ENCODE measurements at regions not wholly inside any gene's neighbourhood (a gene's known extent, or its start where the extent isn't known, plus 50 kb on each side); places are given as distances from the start of the nearest gene placed in this dataset.

- intact Hi-C loops (cut with micrococcal nuclease), result no loop called here
- CTCF ChIA-PET, result no interaction called here
- Mint-ChIP-seq H3K4me1 (ENCODE audit: insufficient read depth, unreplicated experiment) (no peaks in the 10 kb centered on the region), H3K36me3 (ENCODE audit: insufficient read depth, unreplicated experiment) (no peaks in the 10 kb centered on the region), H3K27me3 (ENCODE audit: insufficient read depth, unreplicated experiment) (no peaks in the 10 kb centered on the region), H3K9me3 (ENCODE audit: unreplicated experiment) (peaks cover 5% of the 10 kb centered on the region), H3K4me3 (ENCODE audit: unreplicated experiment) (no peak overlapping the region), H3K27ac (ENCODE audit: low read depth, unreplicated experiment) (no peak overlapping the region)
- no TSS peak for BruUV-seq (replicated peaks)
- DNase-seq (ENCODE audit: unreplicated experiment), result no peak
- POLR2A ChIA-PET, result no interaction called here
- TF ChIP-seq, protein P1, sequence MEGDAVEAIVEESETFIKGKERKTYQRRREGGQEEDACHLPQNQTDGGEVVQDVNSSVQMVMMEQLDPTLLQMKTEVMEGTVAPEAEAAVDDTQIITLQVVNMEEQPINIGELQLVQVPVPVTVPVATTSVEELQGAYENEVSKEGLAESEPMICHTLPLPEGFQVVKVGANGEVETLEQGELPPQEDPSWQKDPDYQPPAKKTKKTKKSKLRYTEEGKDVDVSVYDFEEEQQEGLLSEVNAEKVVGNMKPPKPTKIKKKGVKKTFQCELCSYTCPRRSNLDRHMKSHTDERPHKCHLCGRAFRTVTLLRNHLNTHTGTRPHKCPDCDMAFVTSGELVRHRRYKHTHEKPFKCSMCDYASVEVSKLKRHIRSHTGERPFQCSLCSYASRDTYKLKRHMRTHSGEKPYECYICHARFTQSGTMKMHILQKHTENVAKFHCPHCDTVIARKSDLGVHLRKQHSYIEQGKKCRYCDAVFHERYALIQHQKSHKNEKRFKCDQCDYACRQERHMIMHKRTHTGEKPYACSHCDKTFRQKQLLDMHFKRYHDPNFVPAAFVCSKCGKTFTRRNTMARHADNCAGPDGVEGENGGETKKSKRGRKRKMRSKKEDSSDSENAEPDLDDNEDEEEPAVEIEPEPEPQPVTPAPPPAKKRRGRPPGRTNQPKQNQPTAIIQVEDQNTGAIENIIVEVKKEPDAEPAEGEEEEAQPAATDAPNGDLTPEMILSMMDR (IDR thresholded peaks at IDR 0.05; ENCODE audit: unreplicated experiment), result no peak
These were observed 939.6 kb upstream of the CNTNAP5 start for GRCh38 chr2:123085484-123085883.

DNA sequence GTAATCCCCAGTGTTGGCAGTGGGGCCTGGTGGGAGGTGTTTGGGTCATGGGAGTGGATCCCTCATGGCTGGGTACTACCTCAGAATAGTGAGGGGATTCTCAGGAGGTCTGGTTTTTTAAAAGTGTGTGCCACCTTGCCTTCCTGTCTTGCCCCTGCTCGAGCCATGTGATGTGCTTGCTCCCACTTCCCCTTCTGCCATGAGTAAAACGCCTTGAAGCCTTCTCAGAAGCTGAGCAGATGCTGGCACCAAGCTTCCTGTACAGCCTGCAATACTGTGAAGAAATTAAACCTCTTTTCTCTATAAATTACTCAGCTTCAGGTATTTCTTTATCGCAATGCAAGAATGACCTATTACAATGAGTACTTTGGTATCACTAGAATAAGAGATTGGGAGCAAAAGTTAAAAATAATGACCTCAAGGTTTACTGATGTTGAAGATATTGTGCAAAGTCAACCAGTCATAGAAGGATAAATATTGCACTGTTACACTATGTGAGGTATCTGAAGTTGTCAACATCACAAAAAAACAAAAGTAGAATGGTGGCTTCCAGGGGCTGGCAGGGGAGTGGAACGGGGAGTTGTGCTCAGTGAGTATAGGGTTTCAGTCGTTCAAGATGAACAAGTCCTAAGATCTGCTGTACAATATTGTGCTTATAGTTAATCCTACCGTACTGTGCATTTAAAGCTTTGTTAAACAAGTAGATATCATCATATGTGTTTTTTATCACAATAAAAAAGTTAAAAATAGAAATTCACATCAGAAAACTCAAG lies 938.3 kb upstream of the CNTNAP5 start:
- Mint-ChIP-seq H3K27ac (ENCODE audit: low read depth, unreplicated experiment) (no peak overlapping the region), H3K9me3 (ENCODE audit: unreplicated experiment) (peaks cover 5% of the 10 kb centered on the region), H3K4me3 (ENCODE audit: unreplicated experiment) (no peak overlapping the region), H3K27me3 (ENCODE audit: insufficient read depth, unreplicated experiment) (no peaks in the 10 kb centered on the region), H3K4me1 (ENCODE audit: insufficient read depth, unreplicated experiment) (no peaks in the 10 kb centered on the region), H3K36me3 (ENCODE audit: insufficient read depth, unreplicated experiment) (no peaks in the 10 kb centered on the region)
- no TSS peak for BruUV-seq (replicated peaks)
- POLR2A ChIA-PET, result no interaction called here
- DNase-seq (ENCODE audit: unreplicated experiment), result no peak
- TF ChIP-seq, protein P1 (IDR thresholded peaks at IDR 0.05; ENCODE audit: unreplicated experiment), result no peak
- CTCF ChIA-PET, result no interaction called here
- intact Hi-C loops (cut with micrococcal nuclease), result no loop called here

GRCh38 chr2:123091471-123091870 lies 933.6 kb upstream of the CNTNAP5 start:
- Mint-ChIP-seq H3K4me3 (ENCODE audit: unreplicated experiment) (no peak overlapping the region), H3K27ac (ENCODE audit: low read depth, unreplicated experiment) (no peak overlapping the region), H3K4me1 (ENCODE audit: insufficient read depth, unreplicated experiment) (no peaks in the 10 kb centered on the region), H3K27me3 (ENCODE audit: insufficient read depth, unreplicated experiment) (no peaks in the 10 kb centered on the region), H3K36me3 (ENCODE audit: insufficient read depth, unreplicated experiment) (no peaks in the 10 kb centered on the region), H3K9me3 (ENCODE audit: unreplicated experiment) (peaks cover 5% of the 10 kb centered on the region)
- CTCF ChIA-PET, result interaction anchor here (0.7 kb wide), 1 partner anchor 924 kb away, joined by 3 read pairs; no protein-coding TSS in a partner anchor
- no TSS peak for BruUV-seq (replicated peaks)
- POLR2A ChIA-PET, result no interaction called here
- TF ChIP-seq, protein P1 (IDR thresholded peaks at IDR 0.05; ENCODE audit: unreplicated experiment), result no peak
- intact Hi-C loops (cut with micrococcal nuclease), result no loop called here
- DNase-seq (ENCODE audit: unreplicated experiment), result no peak

- intact Hi-C loops (cut with micrococcal nuclease), result no loop called here
- ChIA-PET POLR2A (interaction anchor here (0.8 kb wide), 1 partner anchor 561 kb away, joined by 3 read pairs; no protein-coding TSS in a partner anchor), CTCF (no interaction called here)
- no peak for DNase-seq (ENCODE audit: unreplicated experiment)
- Mint-ChIP-seq H3K27ac (ENCODE audit: low read depth, unreplicated experiment) (no peak overlapping the region), H3K4me3 (ENCODE audit: unreplicated experiment) (no peak overlapping the region), H3K27me3 (ENCODE audit: insufficient read depth, unreplicated experiment) (no peaks in the 10 kb centered on the region), H3K9me3 (ENCODE audit: unreplicated experiment) (peaks cover 2% of the 10 kb centered on the region), H3K4me1 (ENCODE audit: insufficient read depth, unreplicated experiment) (peaks cover 4% of the 10 kb centered on the region), H3K36me3 (ENCODE audit: insufficient read depth, unreplicated experiment) (no peaks in the 10 kb centered on the region)
- TF ChIP-seq, protein P1 (IDR thresholded peaks at IDR 0.05; ENCODE audit: unreplicated experiment), result no peak
- BruUV-seq (replicated peaks), result no TSS peak
These were observed 931.9 kb upstream of the CNTNAP5 start for GRCh38 chr2:123093199-123093598.
